ENCODE measurements at regions not wholly inside any gene's neighbourhood (a gene's known extent, or its start where the extent isn't known, plus 50 kb on each side); places are given as distances from the start of the nearest gene placed in this dataset.
"Not testable (repeated sequence)": the region's sequence is repeated elsewhere in the genome, so short reads cannot be mapped to it uniquely, and the experiment has no call there.

DNA sequence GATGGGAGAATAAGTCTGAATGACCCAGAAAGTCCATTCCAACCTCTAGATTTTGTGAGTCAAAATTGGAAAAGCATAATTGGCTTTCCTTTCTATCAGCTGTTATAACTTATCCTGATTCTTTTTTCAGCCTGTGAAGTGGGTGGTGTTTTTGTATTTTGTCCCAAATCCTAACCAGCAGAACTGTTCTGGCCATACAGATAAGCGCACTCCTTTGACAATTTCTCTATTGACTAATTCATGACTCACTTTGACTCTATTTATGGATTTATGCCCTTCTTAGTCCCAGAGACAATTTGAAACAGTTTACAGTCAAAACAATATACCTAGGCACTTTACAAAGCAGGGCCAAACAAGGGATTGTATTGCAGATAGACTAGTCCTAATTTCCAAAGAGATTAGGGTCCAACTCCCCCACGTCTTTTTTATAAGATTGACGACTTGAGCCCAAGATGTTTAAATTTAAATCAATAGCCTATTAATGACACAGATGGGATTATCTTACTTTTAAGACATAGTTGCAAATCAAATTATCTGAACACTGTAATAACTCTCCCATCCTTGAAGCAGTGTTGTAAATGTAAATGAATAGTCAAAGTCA lies 301.7 kb upstream of the SEMA6A start:
- no peaks in the 10 kb centered on the region for H3K36me3 ChIP-seq
- no peak overlapping the region for H3K27ac ChIP-seq
- H3K9me3 ChIP-seq: no peaks in the 10 kb centered on the region
- DNase-seq: no peak
- H3K4me1 ChIP-seq: no peaks in the 10 kb centered on the region
- H3K27me3 ChIP-seq: no peaks in the 10 kb centered on the region
- TF ChIP-seq, protein P1, sequence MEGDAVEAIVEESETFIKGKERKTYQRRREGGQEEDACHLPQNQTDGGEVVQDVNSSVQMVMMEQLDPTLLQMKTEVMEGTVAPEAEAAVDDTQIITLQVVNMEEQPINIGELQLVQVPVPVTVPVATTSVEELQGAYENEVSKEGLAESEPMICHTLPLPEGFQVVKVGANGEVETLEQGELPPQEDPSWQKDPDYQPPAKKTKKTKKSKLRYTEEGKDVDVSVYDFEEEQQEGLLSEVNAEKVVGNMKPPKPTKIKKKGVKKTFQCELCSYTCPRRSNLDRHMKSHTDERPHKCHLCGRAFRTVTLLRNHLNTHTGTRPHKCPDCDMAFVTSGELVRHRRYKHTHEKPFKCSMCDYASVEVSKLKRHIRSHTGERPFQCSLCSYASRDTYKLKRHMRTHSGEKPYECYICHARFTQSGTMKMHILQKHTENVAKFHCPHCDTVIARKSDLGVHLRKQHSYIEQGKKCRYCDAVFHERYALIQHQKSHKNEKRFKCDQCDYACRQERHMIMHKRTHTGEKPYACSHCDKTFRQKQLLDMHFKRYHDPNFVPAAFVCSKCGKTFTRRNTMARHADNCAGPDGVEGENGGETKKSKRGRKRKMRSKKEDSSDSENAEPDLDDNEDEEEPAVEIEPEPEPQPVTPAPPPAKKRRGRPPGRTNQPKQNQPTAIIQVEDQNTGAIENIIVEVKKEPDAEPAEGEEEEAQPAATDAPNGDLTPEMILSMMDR (IDR thresholded peaks at IDR 0.05): no peak
- TF ChIP-seq POLR2A (IDR thresholded peaks at IDR 0.05): no peak
- no peak overlapping the region for H3K4me3 ChIP-seq

DNA sequence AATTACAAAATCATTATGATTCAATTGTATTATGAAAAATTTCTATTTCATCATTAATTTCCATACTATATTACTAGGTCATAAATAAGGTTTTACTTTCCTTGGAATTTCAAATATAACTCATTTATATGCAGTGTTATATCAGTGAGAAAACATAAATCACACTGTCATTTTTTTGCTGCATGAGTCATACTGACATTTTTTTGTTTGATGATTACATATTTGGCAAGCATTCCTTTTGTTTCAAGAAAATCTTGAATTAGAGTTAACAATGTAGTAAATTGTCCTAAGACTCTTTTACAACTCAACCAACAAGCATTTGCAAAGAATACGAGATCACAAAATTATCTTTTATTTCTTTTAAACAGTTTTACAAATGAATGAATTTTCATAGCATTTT lies 298.4 kb upstream of the SEMA6A start:
- Histone ChIP-seq H3K27me3 (no peaks in the 10 kb centered on the region), H3K36me3 (no peaks in the 10 kb centered on the region), H3K4me1 (no peaks in the 10 kb centered on the region), H3K9me3 (no peaks in the 10 kb centered on the region), H3K4me3 (no peak overlapping the region), H3K27ac (no peak overlapping the region)
- no peak for TF ChIP-seq POLR2A (IDR thresholded peaks at IDR 0.05)
- TF ChIP-seq, protein P1 (IDR thresholded peaks at IDR 0.05): no peak
- DNase-seq: no peak

DNA sequence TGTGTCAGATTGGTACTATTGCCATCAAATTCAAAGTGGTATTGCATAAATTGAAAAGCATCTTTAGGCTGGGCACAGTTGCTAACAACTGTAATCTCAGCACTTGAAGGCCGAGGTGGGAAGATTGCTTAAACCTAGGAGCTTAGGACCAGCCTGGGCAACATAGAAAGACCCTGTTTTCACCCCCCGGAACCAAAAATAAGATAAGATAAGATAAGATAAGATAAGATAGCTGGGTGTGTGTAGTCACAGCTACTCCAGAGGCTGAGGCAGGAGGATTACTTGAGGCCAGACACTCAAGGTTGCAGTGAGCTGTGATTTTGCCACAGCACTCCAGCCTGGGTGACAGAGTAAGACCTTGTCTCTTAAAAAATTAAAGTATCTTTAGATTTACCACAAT lies 297.9 kb upstream of the SEMA6A start:
- H3K9me3 ChIP-seq: no peaks in the 10 kb centered on the region
- H3K27ac ChIP-seq: no peak overlapping the region
- TF ChIP-seq POLR2A (IDR thresholded peaks at IDR 0.05): no peak
- TF ChIP-seq, protein P1 (IDR thresholded peaks at IDR 0.05): no peak
- no peak overlapping the region for H3K4me3 ChIP-seq
- no peaks in the 10 kb centered on the region for H3K4me1 ChIP-seq
- DNase-seq: no peak
- no peaks in the 10 kb centered on the region for H3K36me3 ChIP-seq
- no peaks in the 10 kb centered on the region for H3K27me3 ChIP-seq

DNA sequence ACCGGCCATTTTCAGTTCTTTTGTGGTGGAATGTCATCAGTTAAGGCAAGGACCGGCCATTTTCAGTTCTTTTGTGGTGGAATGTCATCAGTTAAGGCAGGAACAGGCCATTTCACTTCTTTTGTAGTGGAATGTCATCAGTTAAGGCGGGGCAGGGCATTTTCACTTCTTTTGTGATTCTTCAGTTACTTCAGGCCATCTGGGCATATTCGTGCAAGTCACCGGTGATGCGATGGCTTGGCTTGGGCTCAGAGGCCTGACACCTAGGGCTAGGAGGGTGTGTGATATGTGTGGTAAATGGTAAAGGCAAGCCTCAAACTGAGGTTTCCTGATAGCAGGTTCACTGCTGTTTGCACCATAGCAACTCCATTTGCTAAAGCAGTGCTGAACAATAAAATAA lies 293.2 kb upstream of the SEMA6A start:
- not testable (repeated sequence) for H3K4me3 ChIP-seq, H3K9me3 ChIP-seq, H3K36me3 ChIP-seq, DNase-seq, H3K4me1 ChIP-seq, H3K27me3 ChIP-seq, H3K27ac ChIP-seq

DNA sequence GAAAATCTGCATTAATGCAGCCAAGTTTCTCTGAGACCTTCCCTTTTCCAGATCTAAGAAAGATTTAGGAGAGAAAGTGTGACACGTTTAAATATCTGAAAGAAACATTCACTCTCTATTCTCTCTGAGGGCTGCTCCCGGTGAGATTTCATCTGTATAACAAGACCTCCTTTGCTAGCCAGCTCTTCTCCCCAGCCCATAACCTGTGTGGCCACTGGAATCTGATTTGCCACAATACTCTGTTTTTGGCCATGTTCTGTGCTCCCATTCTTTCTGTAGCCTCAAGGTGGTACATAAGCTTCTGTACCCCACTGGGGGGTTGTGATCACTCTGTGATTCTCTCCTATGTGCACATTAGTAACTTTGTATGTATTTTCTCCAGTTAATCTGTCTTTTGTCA lies 291.0 kb upstream of the SEMA6A start:
- no peaks in the 10 kb centered on the region for H3K4me1 ChIP-seq
- H3K4me3 ChIP-seq: no peak overlapping the region
- H3K27me3 ChIP-seq: no peaks in the 10 kb centered on the region
- H3K27ac ChIP-seq: no peak overlapping the region
- H3K36me3 ChIP-seq: no peaks in the 10 kb centered on the region
- TF ChIP-seq POLR2A (IDR thresholded peaks at IDR 0.05): no peak
- TF ChIP-seq, protein P1 (IDR thresholded peaks at IDR 0.05): no peak
- no peak for DNase-seq
- no peaks in the 10 kb centered on the region for H3K9me3 ChIP-seq

DNA sequence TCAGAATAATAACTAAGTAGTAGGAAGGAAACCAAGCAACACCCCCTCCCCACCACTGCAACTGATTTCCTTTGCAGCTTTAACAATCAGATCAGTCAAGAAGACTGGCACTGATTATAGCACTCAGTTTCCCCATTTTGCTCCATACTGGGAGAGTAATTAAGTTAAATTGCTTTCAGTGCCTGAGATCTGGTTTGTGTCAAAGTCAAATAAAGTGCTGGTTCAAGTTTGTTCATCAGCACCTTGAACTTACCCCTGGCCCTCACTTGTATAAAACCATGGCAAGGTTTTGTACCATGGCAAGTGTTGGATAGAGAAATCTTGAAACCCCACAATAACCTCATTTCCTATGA lies 290.2 kb upstream of the SEMA6A start:
- no peak for TF ChIP-seq POLR2A (IDR thresholded peaks at IDR 0.05)
- TF ChIP-seq, protein P1 (IDR thresholded peaks at IDR 0.05): no peak
- no peak for DNase-seq
- no peak overlapping the region for H3K27ac ChIP-seq
- no peak overlapping the region for H3K4me3 ChIP-seq
- no peaks in the 10 kb centered on the region for H3K27me3 ChIP-seq
- no peaks in the 10 kb centered on the region for H3K36me3 ChIP-seq
- H3K9me3 ChIP-seq: no peaks in the 10 kb centered on the region
- H3K4me1 ChIP-seq: no peaks in the 10 kb centered on the region

All from Peyer's patch (tissue), 4 donors.